Upper lobe of left lung (tissue), 6 donors: ENCODE measurements at regions not wholly inside any gene's neighbourhood (a gene's known extent, or its start where the extent isn't known, plus 50 kb on each side); places are given as distances from the start of the nearest gene placed in this dataset.

ENCODE experiments used
- ATAC-seq, 2 donors: fragments of 200-7000 bp; cut with Tn5 transposase; one replicate each; pipeline ENCODE4 v1.9.1; 2022; ENCODE audit warnings: mild to moderate bottlenecking in 2 of 2, moderate library complexity in 2 of 2; ENCODE audit not compliant: low FRiP score in 2 of 2
- DNase-seq, 2 donors: peaks; one replicate each; pipeline ENCODE4 v3.0.0-alpha.2; 2019 to 2020
- H3K27ac ChIP-seq, 4 donors: fragments of 200-600 bp; sonication (generic); one replicate each; pipeline ENCODE4 v1.5.1; 2016 to 2019
- H3K27me3 ChIP-seq, 4 donors: fragments of 200-600 bp; sonication (generic); one replicate each; pipeline ENCODE4 v1.5.1; 2017 to 2019
- H3K36me3 ChIP-seq, 4 donors: fragments of 200-600 bp; sonication (generic); one replicate each; pipeline ENCODE4 v1.5.1; 2016 to 2019
- H3K4me1 ChIP-seq, 4 donors: fragments of 200-600 bp; sonication (generic); one replicate each; pipeline ENCODE4 v1.5.1; 2018 to 2019
- H3K4me3 ChIP-seq, 4 donors: fragments of 200-600 bp; sonication (generic); one replicate each; pipeline ENCODE4 v1.5.1; 2017 to 2019; ENCODE audit warnings: mild to moderate bottlenecking in 2 of 4, moderate library complexity in 1 of 4
- H3K9me3 ChIP-seq, 4 donors: fragments of 200-600 bp; sonication (generic); one replicate each; pipeline ENCODE4 v1.5.1; 2018 to 2019
- EP300 ChIP-seq, 4 donors: sonication (generic); formaldehyde crosslinking; IDR thresholded peaks; one replicate each; pipeline ENCODE4 v1.5.1; 2017; ENCODE audit warnings: antibody characterized with exemption in 4 of 4, control low read depth in 2 of 4
- POLR2A ChIP-seq, 4 donors: fragments of 450-650 bp; IDR thresholded peaks; one replicate each; pipeline ENCODE4 v1.5.1; 2016 to 2017; ENCODE audit warnings: antibody characterized with exemption in 4 of 4, mild to moderate bottlenecking in 2 of 4
- POLR2AphosphoS5 ChIP-seq, 2 donors: sonication (generic); formaldehyde crosslinking; IDR thresholded peaks; one replicate each; pipeline ENCODE4 v1.5.1; 2017; ENCODE audit warnings: antibody characterized with exemption in 2 of 2
- WGBS, 2 donors: methylation state at CpG; one replicate each; pipeline ENCODE4 v1.1.5; 2017 to 2018; 5-methylcytosine and 5-hydroxymethylcytosine counted together
- TF ChIP-seq, protein P1 (sequence below), 6 experiments: fragments of 450-650 bp in 4 of 6; fragments of 200-600 bp in 2 of 6; sonication (generic) in 2 of 6; IDR thresholded peaks; one replicate each; pipeline ENCODE4 v1.5.1; 2016 to 2019; ENCODE audit warnings: antibody characterized with exemption in 6 of 6
- donor health status: DM: no; HTN: no; CAD: no; lungs with moderate emphysema.
- donor health status: DM: no; HTN: yes; CAD: no; lungs with severe emphysema.

DNA sequence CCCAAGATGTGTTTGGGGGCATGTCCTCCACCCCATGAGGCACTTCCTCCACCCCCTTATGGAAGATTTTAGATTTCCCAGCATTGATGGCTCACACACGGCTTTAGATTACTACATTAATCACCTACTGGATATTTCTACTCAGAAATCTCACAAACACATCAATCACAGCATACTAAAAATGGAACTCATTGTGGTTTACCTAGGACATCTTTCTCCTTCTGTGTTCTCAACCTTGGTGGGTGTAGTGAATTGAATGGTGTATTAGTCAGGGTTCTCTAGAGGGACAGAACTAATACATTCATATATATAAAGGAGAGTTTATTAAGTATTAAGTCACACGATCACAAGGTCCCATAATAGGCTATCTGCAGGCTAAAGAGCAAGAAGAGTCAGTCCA is 82.1 kb upstream of the CYRIA start:
- no peaks in the 10 kb centered on the region for H3K4me1 ChIP-seq
- 84 to 89% methylated on average over 2 of the region's 2 CpGs for WGBS, 2 donors
- no peak for ATAC-seq
- no peak for DNase-seq
- no peaks in the 10 kb centered on the region for H3K9me3 ChIP-seq
- H3K27ac ChIP-seq, result no peak overlapping the region
- no peaks in the 10 kb centered on the region for H3K27me3 ChIP-seq
- no peaks in the 10 kb centered on the region for H3K36me3 ChIP-seq
- TF ChIP-seq EP300 (IDR thresholded peaks at IDR 0.05) (no peak), POLR2A (IDR thresholded peaks at IDR 0.05) (no peak), POLR2AphosphoS5 (IDR thresholded peaks at IDR 0.05) (no peak)
- TF ChIP-seq, protein P1, sequence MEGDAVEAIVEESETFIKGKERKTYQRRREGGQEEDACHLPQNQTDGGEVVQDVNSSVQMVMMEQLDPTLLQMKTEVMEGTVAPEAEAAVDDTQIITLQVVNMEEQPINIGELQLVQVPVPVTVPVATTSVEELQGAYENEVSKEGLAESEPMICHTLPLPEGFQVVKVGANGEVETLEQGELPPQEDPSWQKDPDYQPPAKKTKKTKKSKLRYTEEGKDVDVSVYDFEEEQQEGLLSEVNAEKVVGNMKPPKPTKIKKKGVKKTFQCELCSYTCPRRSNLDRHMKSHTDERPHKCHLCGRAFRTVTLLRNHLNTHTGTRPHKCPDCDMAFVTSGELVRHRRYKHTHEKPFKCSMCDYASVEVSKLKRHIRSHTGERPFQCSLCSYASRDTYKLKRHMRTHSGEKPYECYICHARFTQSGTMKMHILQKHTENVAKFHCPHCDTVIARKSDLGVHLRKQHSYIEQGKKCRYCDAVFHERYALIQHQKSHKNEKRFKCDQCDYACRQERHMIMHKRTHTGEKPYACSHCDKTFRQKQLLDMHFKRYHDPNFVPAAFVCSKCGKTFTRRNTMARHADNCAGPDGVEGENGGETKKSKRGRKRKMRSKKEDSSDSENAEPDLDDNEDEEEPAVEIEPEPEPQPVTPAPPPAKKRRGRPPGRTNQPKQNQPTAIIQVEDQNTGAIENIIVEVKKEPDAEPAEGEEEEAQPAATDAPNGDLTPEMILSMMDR (IDR thresholded peaks at IDR 0.05), result no peak
- no peak overlapping the region for H3K4me3 ChIP-seq

DNA sequence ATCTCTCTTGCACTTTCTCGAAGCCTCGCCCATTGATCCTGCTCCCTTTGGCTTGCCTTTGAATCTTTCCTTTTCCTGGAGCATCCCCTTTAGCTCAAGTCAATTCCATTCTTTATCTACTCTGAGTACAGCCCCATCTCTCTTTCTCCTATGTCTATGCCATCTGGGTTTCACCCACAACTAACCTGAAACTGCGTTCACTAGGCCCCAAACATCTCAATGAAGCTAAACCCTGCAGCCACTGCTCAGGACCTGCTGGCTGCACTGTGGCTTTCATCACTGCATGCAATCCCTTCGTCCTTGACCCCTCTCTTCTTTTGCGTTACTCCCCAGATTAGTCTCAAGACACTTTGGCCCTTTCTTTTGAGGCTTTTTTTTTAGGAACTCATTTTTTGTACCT is 81.6 kb upstream of the CYRIA start:
- H3K4me1 ChIP-seq, result no peaks in the 10 kb centered on the region
- WGBS, 2 donors, result 92 to 94% methylated on average over 5 of the region's 5 CpGs
- no peak overlapping the region for H3K4me3 ChIP-seq
- no peaks in the 10 kb centered on the region for H3K27me3 ChIP-seq
- TF ChIP-seq, protein P1 (IDR thresholded peaks at IDR 0.05), result no peak
- TF ChIP-seq POLR2AphosphoS5 (IDR thresholded peaks at IDR 0.05), result no peak
- no peak for TF ChIP-seq POLR2A (IDR thresholded peaks at IDR 0.05)
- TF ChIP-seq EP300 (IDR thresholded peaks at IDR 0.05), result no peak
- H3K27ac ChIP-seq, result no peak overlapping the region
- no peaks in the 10 kb centered on the region for H3K9me3 ChIP-seq
- DNase-seq (no peak), ATAC-seq (no peak)
- H3K36me3 ChIP-seq, result no peaks in the 10 kb centered on the region

DNA sequence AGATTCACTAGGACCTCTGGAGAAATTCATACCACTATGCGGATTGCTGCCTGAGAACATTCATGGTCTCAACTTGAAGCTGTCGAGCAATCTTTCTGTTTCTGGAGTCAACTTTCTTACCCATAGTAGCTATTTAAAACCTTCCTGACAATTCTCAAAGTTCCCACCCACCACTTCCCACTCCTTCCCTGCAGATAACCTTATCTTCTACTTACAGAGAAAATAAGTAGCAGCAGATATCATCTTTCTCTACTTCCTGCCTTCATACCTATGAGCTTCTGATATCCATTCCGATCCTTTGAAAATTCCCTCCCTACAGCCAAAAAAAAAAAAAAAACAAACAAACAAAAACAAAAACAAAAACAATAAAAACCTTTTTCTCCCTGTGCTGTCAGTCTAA is 81.2 kb upstream of the CYRIA start:
- no peaks in the 10 kb centered on the region for H3K9me3 ChIP-seq
- H3K4me1 ChIP-seq, result no peaks in the 10 kb centered on the region
- H3K36me3 ChIP-seq, result no peaks in the 10 kb centered on the region
- TF ChIP-seq EP300 (IDR thresholded peaks at IDR 0.05), result no peak
- no peak for TF ChIP-seq POLR2AphosphoS5 (IDR thresholded peaks at IDR 0.05)
- TF ChIP-seq, protein P1 (IDR thresholded peaks at IDR 0.05), result no peak
- no peak for TF ChIP-seq POLR2A (IDR thresholded peaks at IDR 0.05)
- ATAC-seq (no peak), DNase-seq (no peak)
- no peaks in the 10 kb centered on the region for H3K27me3 ChIP-seq
- H3K27ac ChIP-seq, result no peak overlapping the region
- 59 to 76% methylated on average over 3 of the region's 3 CpGs for WGBS, 2 donors
- no peak overlapping the region for H3K4me3 ChIP-seq

DNA sequence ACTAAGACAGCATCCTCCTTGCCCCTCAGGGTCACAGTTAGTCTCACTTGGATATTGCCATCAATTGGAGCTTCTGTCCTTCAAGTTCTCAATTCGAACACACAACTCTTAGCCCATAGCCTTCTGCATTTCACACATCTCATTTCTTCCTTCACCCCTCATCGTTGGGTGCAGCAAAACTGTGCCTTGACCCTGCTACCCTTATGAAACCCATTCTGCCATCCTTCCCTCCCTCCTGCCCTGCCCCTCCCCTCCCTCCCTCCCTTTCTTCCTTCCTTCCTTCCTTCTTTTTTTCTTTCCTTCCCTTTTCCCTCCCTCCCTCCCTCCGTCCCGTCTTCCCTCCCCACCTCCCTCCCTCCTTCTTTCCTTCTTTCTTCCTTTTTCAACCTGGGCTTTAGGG is 80.7 kb upstream of the CYRIA start:
- no peak for DNase-seq
- Histone ChIP-seq H3K4me1 (no peaks in the 10 kb centered on the region), H3K36me3 (no peaks in the 10 kb centered on the region), H3K27ac (no peak overlapping the region), H3K27me3 (no peaks in the 10 kb centered on the region), H3K9me3 (no peaks in the 10 kb centered on the region), H3K4me3 (no peak overlapping the region)
- 72 to 74% methylated on average over 4 of the region's 4 CpGs for WGBS, 2 donors
- ATAC-seq, result no peak
- TF ChIP-seq, protein P1 (IDR thresholded peaks at IDR 0.05), result no peak
- no peak for TF ChIP-seq POLR2A (IDR thresholded peaks at IDR 0.05)
- no peak for TF ChIP-seq POLR2AphosphoS5 (IDR thresholded peaks at IDR 0.05)
- TF ChIP-seq EP300 (IDR thresholded peaks at IDR 0.05), result no peak

DNA sequence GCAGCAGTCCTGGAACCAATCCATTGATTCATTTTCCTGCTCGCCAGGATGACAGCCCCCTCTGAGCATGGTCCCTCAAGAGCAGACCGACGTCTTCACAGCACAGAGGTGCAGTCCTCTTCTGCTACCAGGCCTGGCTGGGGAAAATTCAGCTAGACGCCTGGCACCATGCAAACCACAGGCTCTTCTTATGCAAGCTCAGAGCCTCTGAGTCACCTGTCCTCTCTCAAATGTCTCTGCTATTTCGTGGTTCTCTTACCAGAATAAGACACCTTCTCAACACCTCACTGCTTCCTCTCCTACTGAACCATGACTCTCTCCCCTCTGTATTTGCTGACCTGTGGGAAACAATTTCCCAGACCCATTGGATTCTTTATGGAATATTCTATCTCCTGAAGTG is 79.8 kb upstream of the CYRIA start:
- no peak for ATAC-seq
- no peak for DNase-seq

More for the DNA sequence above, 79.8 kb upstream of the CYRIA start:
- Histone ChIP-seq H3K27ac (no peak overlapping the region), H3K9me3 (no peaks in the 10 kb centered on the region), H3K27me3 (no peaks in the 10 kb centered on the region), H3K36me3 (no peaks in the 10 kb centered on the region), H3K4me1 (peaks cover 0 to 2% (median 0%) of the 10 kb centered on the region in 4 donors), H3K4me3 (no peak overlapping the region)
- 81 to 91% methylated on average over 5 of the region's 5 CpGs for WGBS, 2 donors
- TF ChIP-seq EP300 (IDR thresholded peaks at IDR 0.05) (no peak), POLR2A (IDR thresholded peaks at IDR 0.05) (no peak), POLR2AphosphoS5 (IDR thresholded peaks at IDR 0.05) (no peak)
